ENCODE measurements at regions not wholly inside any gene's neighbourhood (a gene's known extent, or its start where the extent isn't known, plus 50 kb on each side); places are given as distances from the start of the nearest gene placed in this dataset.
A peak's percentile ranks its signal among the peaks of the same experiment; 100 is the strongest.

GRCh38 chr15:47587940-47588802, 129.1 kb upstream of the SEMA6D start:
- no peak overlapping the region for H3K27ac ChIP-seq
- no peak for DNase-seq (ENCODE audit: low read depth, low spot score)

GRCh38 chr15:47588958-47589357, 128.3 kb upstream of the SEMA6D start:
- H3K27ac ChIP-seq: no peak overlapping the region
- DNase-seq (ENCODE audit: low read depth, low spot score): no peak

GRCh38 chr15:47598996-47599395, 118.3 kb upstream of the SEMA6D start:
- no peak for DNase-seq (ENCODE audit: low read depth, low spot score)

GRCh38 chr15:47599806-47600205, 117.5 kb upstream of the SEMA6D start:
- H3K27ac ChIP-seq: no peak overlapping the region
- DNase-seq (ENCODE audit: low read depth, low spot score): no peak

More at GRCh38 chr15:47598996-47599395, 118.3 kb upstream of the SEMA6D start:
- no peak overlapping the region for H3K27ac ChIP-seq

- DNase-seq (ENCODE audit: low read depth, low spot score): no peak
- H3K27ac ChIP-seq: no peak overlapping the region
Observed at GRCh38 chr15:47602121-47602520, 115.2 kb upstream of the SEMA6D start.

GRCh38 chr15:47603026-47603425, 114.3 kb upstream of the SEMA6D start:
- DNase-seq (ENCODE audit: low read depth, low spot score): no peak
- no peak overlapping the region for H3K27ac ChIP-seq

- H3K27ac ChIP-seq: no peak overlapping the region
- no peak for DNase-seq (ENCODE audit: low read depth, low spot score)
Observed at GRCh38 chr15:47607695-47608094, 109.6 kb upstream of the SEMA6D start.

GRCh38 chr15:47609693-47610092, 107.6 kb upstream of the SEMA6D start:
- H3K27ac ChIP-seq: no peak overlapping the region
- no peak for DNase-seq (ENCODE audit: low read depth, low spot score)

- DNase-seq (ENCODE audit: low read depth, low spot score): no peak
- H3K27ac ChIP-seq: no peak overlapping the region
Observed at GRCh38 chr15:47610736-47611135, 106.6 kb upstream of the SEMA6D start.

GRCh38 chr15:47614360-47615011, 102.8 kb upstream of the SEMA6D start:
- no peak overlapping the region for H3K27ac ChIP-seq
- DNase-seq (ENCODE audit: low read depth, low spot score): no peak

GRCh38 chr15:47616876-47617275, 100.4 kb upstream of the SEMA6D start:
- H3K27ac ChIP-seq: no peak overlapping the region

GRCh38 chr15:47618241-47618640, 99.1 kb upstream of the SEMA6D start:
- DNase-seq (ENCODE audit: low read depth, low spot score): no peak
- no peak overlapping the region for H3K27ac ChIP-seq

More at GRCh38 chr15:47616876-47617275, 100.4 kb upstream of the SEMA6D start:
- DNase-seq (ENCODE audit: low read depth, low spot score): no peak

- no peak overlapping the region for H3K27ac ChIP-seq
- peak; percentile 58 for DNase-seq (ENCODE audit: low read depth, low spot score)
Observed at GRCh38 chr15:47620960-47621681, 96.2 kb upstream of the SEMA6D start.

GRCh38 chr15:47622055-47622454, 95.2 kb upstream of the SEMA6D start:
- DNase-seq (ENCODE audit: low read depth, low spot score): no peak
- H3K27ac ChIP-seq: no peak overlapping the region

GRCh38 chr15:47624503-47624902, 92.8 kb upstream of the SEMA6D start:
- no peak overlapping the region for H3K27ac ChIP-seq
- no peak for DNase-seq (ENCODE audit: low read depth, low spot score)

- no peak overlapping the region for H3K27ac ChIP-seq
- DNase-seq (ENCODE audit: low read depth, low spot score): no peak
Observed at GRCh38 chr15:47639042-47639441, 78.3 kb upstream of the SEMA6D start.

- DNase-seq (ENCODE audit: low read depth, low spot score): no peak
- no peak overlapping the region for H3K27ac ChIP-seq
Observed at GRCh38 chr15:47640079-47640478, 77.2 kb upstream of the SEMA6D start.

GRCh38 chr15:47640901-47641300, 76.4 kb upstream of the SEMA6D start:
- H3K27ac ChIP-seq: no peak overlapping the region
- DNase-seq (ENCODE audit: low read depth, low spot score): no peak

GRCh38 chr15:47644722-47645121, 72.6 kb upstream of the SEMA6D start:
- DNase-seq (ENCODE audit: low read depth, low spot score): no peak
- no peak overlapping the region for H3K27ac ChIP-seq

- no peak for DNase-seq (ENCODE audit: low read depth, low spot score)
- no peak overlapping the region for H3K27ac ChIP-seq
Observed at GRCh38 chr15:47650564-47650963, 66.7 kb upstream of the SEMA6D start.

- no peak overlapping the region for H3K27ac ChIP-seq
- no peak for DNase-seq (ENCODE audit: low read depth, low spot score)
Observed at GRCh38 chr15:47652328-47652727, 65.0 kb upstream of the SEMA6D start.

Measured in epithelial cell of prostate (primary cell).